Neural cell (in vitro differentiated cells): ENCODE measurements at regions not wholly inside any gene's neighbourhood (a gene's known extent, or its start where the extent isn't known, plus 50 kb on each side); places are given as distances from the start of the nearest gene placed in this dataset.

ENCODE experiments used
- EP300 ChIP-seq: fragments of 450-650 bp; conservative IDR thresholded peaks from 2 replicates; pipeline ENCODE4 v1.6.1; 2014; ENCODE audit warnings: antibody characterized with exemption, mild to moderate bottlenecking, moderate library complexity; ENCODE audit not compliant: poor library complexity, severe bottlenecking
- EZH2 ChIP-seq: fragments of 200-600, 300-800 bp; shearing (Covaris generic), sonication (generic); IDR thresholded peaks from 2 replicates; pipeline ENCODE4 v1.6.1; 2014; ENCODE audit warnings: antibody characterized with exemption, low read length, borderline replicate concordance, mild to moderate bottlenecking; ENCODE audit not compliant: insufficient read depth, poor library complexity, severe bottlenecking
- MXI1 ChIP-seq: fragments of 450-650 bp; conservative IDR thresholded peaks from 2 replicates; pipeline ENCODE4 v1.6.1; 2014; ENCODE audit warnings: antibody characterized with exemption, mild to moderate bottlenecking; ENCODE audit not compliant: poor library complexity, severe bottlenecking
- POLR2AphosphoS5 ChIP-seq: IDR thresholded peaks from 2 replicates; pipeline ENCODE4 v1.6.1; 2012
- RAD21 ChIP-seq: fragments of 450-650 bp; conservative IDR thresholded peaks from 2 replicates; pipeline ENCODE4 v1.6.1; 2014; ENCODE audit warnings: antibody characterized with exemption, mild to moderate bottlenecking, moderate library complexity
- REST ChIP-seq: IDR thresholded peaks from 2 replicates; pipeline ENCODE4 v1.6.1; 2012; ENCODE audit warnings: borderline replicate concordance
- SMC3 ChIP-seq: fragments of 450-650 bp; conservative IDR thresholded peaks from 2 replicates; pipeline ENCODE4 v1.6.1; 2014; ENCODE audit warnings: antibody characterized with exemption, mild to moderate bottlenecking, moderate library complexity; ENCODE audit not compliant: poor library complexity
- TAF1 ChIP-seq: IDR thresholded peaks from 2 replicates; pipeline ENCODE4 v1.6.1; 2012; ENCODE audit warnings: low read depth
- TF ChIP-seq, protein P1 (sequence below): fragments of 450-650 bp; IDR thresholded peaks from 2 replicates; pipeline ENCODE4 v1.5.1; 2014; ENCODE audit warnings: antibody characterized with exemption, mild to moderate bottlenecking, moderate library complexity; ENCODE audit not compliant: poor library complexity, severe bottlenecking

GRCh38 chr20:48463096-48463720 lies 364.6 kb downstream of the PREX1 start:
- TF ChIP-seq, protein P1, sequence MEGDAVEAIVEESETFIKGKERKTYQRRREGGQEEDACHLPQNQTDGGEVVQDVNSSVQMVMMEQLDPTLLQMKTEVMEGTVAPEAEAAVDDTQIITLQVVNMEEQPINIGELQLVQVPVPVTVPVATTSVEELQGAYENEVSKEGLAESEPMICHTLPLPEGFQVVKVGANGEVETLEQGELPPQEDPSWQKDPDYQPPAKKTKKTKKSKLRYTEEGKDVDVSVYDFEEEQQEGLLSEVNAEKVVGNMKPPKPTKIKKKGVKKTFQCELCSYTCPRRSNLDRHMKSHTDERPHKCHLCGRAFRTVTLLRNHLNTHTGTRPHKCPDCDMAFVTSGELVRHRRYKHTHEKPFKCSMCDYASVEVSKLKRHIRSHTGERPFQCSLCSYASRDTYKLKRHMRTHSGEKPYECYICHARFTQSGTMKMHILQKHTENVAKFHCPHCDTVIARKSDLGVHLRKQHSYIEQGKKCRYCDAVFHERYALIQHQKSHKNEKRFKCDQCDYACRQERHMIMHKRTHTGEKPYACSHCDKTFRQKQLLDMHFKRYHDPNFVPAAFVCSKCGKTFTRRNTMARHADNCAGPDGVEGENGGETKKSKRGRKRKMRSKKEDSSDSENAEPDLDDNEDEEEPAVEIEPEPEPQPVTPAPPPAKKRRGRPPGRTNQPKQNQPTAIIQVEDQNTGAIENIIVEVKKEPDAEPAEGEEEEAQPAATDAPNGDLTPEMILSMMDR, result no peak
- TF ChIP-seq EZH2 (no peak), EP300 (no peak), TAF1 (no peak), POLR2AphosphoS5 (no peak), MXI1 (no peak), SMC3 (no peak), REST (no peak), RAD21 (no peak)
